NT2/D1 (cell line): ENCODE measurements at regions not wholly inside any gene's neighbourhood (a gene's known extent, or its start where the extent isn't known, plus 50 kb on each side); places are given as distances from the start of the nearest gene placed in this dataset.

Source experiments
- SUZ12 ChIP-seq: IDR thresholded peaks from 2 replicates; pipeline ENCODE4 v1.6.1; 2011; ENCODE audit not compliant: insufficient read length, insufficient read depth; ENCODE audit errors: extremely low read depth
- YY1 ChIP-seq: IDR thresholded peaks from 2 replicates; pipeline ENCODE4 v1.6.1; 2011; ENCODE audit not compliant: insufficient read length, insufficient read depth

DNA sequence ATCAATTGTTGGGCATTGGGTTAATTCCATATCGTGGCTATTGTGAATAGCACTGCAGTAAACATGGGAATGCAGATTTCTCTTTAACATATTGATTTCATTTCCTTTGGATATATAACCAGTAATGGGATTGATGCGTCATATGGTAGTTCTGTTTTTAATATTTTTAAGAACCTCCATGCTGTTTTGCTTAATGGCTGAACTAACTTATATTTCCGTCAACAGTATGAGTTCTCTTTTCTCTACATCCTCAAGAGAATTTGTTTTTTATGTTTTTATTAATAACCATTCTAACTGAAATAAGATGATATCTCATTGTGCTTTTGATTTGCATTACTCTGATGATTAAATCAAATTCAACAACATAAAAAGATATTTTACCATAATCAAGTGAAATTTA, 228.5 kb upstream of the FSIP2 start:
- TF ChIP-seq YY1 (no peak), SUZ12 (no peak)
